Keratinocyte (primary cell): ENCODE measurements at regions not wholly inside any gene's neighbourhood (a gene's known extent, or its start where the extent isn't known, plus 50 kb on each side); places are given as distances from the start of the nearest gene placed in this dataset.

Experiments
- CTCF ChIP-seq, 3 experiments: IDR thresholded peaks in 1 of 3; conservative IDR thresholded peaks in 1 of 3; optimal IDR thresholded peaks in 1 of 3; 2 replicates in 2 of 3; 3 replicates in 1 of 3; pipeline versions ENCODE3 to v1.5.1; 2011; ENCODE audit warnings: low read length in 3 of 3, mild to moderate bottlenecking in 3 of 3, moderate library complexity in 2 of 3, control low read depth in 1 of 3, inconsistent platforms in 1 of 3; ENCODE audit not compliant: insufficient read depth in 2 of 3; ENCODE audit errors: extremely low read depth in 1 of 3
- EZH2 ChIP-seq: IDR thresholded peaks from one replicate; pipeline ENCODE4 v1.6.1; 2012; ENCODE audit warnings: inconsistent platforms, mild to moderate bottlenecking, low read length, moderate library complexity

DNA sequence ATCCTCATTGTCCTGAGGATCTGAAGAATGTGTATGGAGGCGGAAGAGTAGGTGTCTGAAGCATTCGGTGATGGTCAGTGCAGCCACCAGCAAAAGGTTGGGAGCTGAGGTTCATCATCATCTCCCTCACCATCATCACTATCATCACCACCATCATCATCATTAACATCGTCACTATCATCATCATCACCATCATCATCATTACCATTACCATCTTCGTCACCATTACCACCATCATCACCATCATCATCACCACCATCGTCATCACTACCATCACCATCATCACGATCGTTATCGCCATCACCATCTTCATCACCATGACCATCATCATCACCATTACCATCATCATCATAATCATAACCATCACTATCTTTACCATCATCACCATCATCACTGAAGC, 90.8 kb upstream of the TMEM132D start:
- TF ChIP-seq CTCF (optimal IDR thresholded peaks at IDR 0.05 in 1 of 3, IDR thresholded peaks at IDR 0.05 in 1 of 3, conservative IDR thresholded peaks at IDR 0.05 in 1 of 3; ENCODE audit: extremely low read depth in 1 of 3, insufficient read depth in 2 of 3, low read length in 3 of 3) (no peak), EZH2 (no peak)
